ENCODE measurements at regions not wholly inside any gene's neighbourhood (a gene's known extent, or its start where the extent isn't known, plus 50 kb on each side); places are given as distances from the start of the nearest gene placed in this dataset.

DNA sequence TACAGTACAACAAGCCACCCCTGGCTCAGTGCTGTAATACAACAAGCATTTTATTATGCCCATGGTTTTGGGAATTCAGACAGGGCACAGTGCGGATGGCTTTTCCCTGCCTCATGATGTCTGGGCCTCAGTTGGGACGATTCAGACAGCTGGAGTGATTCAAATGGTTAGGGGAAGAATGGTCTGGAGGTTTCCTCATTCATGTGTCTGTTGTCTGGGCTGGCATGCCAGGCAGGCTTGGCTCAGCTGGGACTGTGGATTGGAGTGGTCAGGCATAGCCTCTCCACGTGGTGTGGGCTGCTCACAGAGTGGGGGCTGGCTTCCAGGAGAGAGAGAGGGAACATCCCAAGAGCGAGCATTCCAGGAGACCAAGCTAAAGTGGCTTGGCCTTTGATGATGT, 164.4 kb downstream of the C11orf91 start:
- Histone ChIP-seq H4K5ac (ENCODE audit: insufficient read length, low read depth, low read length) (no peak overlapping the region), H3K14ac (ENCODE audit: insufficient read depth, low read length) (no peak overlapping the region; the same call in 1 of the 2 replicates), H3K23me2 (ENCODE audit: insufficient read length, low read depth, low read length, poor library complexity, severe bottlenecking) (no peaks in the 10 kb centered on the region), H2BK20ac (ENCODE audit: low read depth, low read length, poor library complexity, severe bottlenecking) (no peak overlapping the region), H2BK15ac (ENCODE audit: low read depth, low read length) (no peak overlapping the region), H4K8ac (replicated peaks; ENCODE audit: insufficient read length, low read depth, low read length) (no peak overlapping the region), H3K9ac (ENCODE audit: extremely low read depth, insufficient read length, low read length) (no peak overlapping the region), H3K9me3 (ENCODE audit: control insufficient read depth, low read depth, low read length) (no peaks in the 10 kb centered on the region), H3K27me3 (ENCODE audit: insufficient read depth, low read length) (no peaks in the 10 kb centered on the region), H4K20me1 (ENCODE audit: control insufficient read depth, insufficient read depth, insufficient read length) (no peaks in the 10 kb centered on the region), H2BK5ac (ENCODE audit: insufficient read length, low read length) (no peak overlapping the region), H2AFZ (ENCODE audit: low read length) (no peak overlapping the region), H4K91ac (ENCODE audit: insufficient read length, low read depth, low read length) (no peak overlapping the region), H3K23ac (ENCODE audit: insufficient read length, low read depth, low read length) (no peak overlapping the region), H3T11ph (ENCODE audit: low read length) (no peak overlapping the region), H2BK12ac (ENCODE audit: insufficient read length, low read depth, low read length) (no peak overlapping the region), H3K4ac (ENCODE audit: low read depth, low read length) (no peak overlapping the region), H2AK5ac (ENCODE audit: insufficient read length, low read length) (no peak overlapping the region), H3K4me1 (ENCODE audit: insufficient read depth, low read length) (no peaks in the 10 kb centered on the region), H3K56ac (ENCODE audit: insufficient read length, low read depth, low read length) (no peak overlapping the region), H3K27ac (ENCODE audit: insufficient read length, low read depth, low read length) (no peak overlapping the region), H3K18ac (ENCODE audit: insufficient read length, low read depth, low read length) (no peak overlapping the region), H3K79me1 (ENCODE audit: insufficient read depth, low read depth, low read length, poor library complexity, severe bottlenecking) (no peaks in the 10 kb centered on the region), H3K79me2 (ENCODE audit: insufficient read depth, low read length) (no peaks in the 10 kb centered on the region), H3K4me2 (ENCODE audit: insufficient read depth, insufficient read length, low read length) (no peak overlapping the region), H2BK120ac (ENCODE audit: low read depth, low read length, poor library complexity, severe bottlenecking) (no peak overlapping the region)
- Mint-ChIP-seq H3K4me3 (no peak overlapping the region), H3K36me3 (ENCODE audit: insufficient read depth in 1 of 3, low read depth in 3 of 3) (no peaks in the 10 kb centered on the region), H3K27ac (no peak overlapping the region), H3K9me3 (no peaks in the 10 kb centered on the region; a peak in 1 of 5 replicates), H3K27me3 (ENCODE audit: low read depth) (peaks cover 1% of the 10 kb centered on the region), H3K4me1 (peaks cover 0 to 2% of the 10 kb centered on the region in 2 experiments; a peak in 1 of 4 replicates)
- TF ChIP-seq, protein P1, sequence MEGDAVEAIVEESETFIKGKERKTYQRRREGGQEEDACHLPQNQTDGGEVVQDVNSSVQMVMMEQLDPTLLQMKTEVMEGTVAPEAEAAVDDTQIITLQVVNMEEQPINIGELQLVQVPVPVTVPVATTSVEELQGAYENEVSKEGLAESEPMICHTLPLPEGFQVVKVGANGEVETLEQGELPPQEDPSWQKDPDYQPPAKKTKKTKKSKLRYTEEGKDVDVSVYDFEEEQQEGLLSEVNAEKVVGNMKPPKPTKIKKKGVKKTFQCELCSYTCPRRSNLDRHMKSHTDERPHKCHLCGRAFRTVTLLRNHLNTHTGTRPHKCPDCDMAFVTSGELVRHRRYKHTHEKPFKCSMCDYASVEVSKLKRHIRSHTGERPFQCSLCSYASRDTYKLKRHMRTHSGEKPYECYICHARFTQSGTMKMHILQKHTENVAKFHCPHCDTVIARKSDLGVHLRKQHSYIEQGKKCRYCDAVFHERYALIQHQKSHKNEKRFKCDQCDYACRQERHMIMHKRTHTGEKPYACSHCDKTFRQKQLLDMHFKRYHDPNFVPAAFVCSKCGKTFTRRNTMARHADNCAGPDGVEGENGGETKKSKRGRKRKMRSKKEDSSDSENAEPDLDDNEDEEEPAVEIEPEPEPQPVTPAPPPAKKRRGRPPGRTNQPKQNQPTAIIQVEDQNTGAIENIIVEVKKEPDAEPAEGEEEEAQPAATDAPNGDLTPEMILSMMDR (conservative IDR thresholded peaks at IDR 0.05) = no peak
- no CpG with 5 or more reads among the region's 4 CpGs for WGBS (ENCODE audit: extremely low coverage, insufficient read length, low lambda C conversion rate)
- DNase-seq = no peak
